ENCODE measurements at regions not wholly inside any gene's neighbourhood (a gene's known extent, or its start where the extent isn't known, plus 50 kb on each side); places are given as distances from the start of the nearest gene placed in this dataset.
A peak's percentile ranks its signal among the peaks of the same experiment; 100 is the strongest.

GRCh38 chr4:130510661-130511060, 1414.7 kb downstream of the C4orf33 start:
- DNase-seq: no peak
- in situ Hi-C loops (cut with HindIII; ENCODE audit: low pct_ligation_motif_present, low pct_unique_long_range_greater_than_20kb, low sequenced_read_pairs): no loop called here

- no peak for DNase-seq
- in situ Hi-C loops (cut with HindIII; ENCODE audit: low pct_ligation_motif_present, low pct_unique_long_range_greater_than_20kb, low sequenced_read_pairs): no loop called here
Observed at GRCh38 chr4:130511776-130512175, 1415.8 kb downstream of the C4orf33 start.

DNA sequence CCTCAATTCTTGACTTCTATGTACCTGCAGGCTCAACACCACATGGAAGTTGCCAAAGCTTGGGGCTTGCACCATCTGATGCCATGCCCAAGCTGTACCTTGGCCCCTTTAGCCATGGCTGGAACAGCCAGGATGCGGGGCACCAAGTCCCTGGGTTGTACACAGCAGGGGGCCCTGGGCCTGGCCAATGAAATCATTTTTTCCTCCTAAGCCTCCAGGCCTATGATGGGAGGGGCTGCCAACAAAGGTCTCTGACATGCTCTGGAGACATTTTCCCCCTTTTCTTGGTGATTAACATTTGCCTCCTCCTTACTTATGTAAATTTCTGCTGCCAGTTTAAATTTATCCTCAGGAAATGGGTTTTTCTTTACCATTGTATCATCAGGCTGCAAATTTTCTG, 1428.1 kb downstream of the C4orf33 start:
- DNase-seq: no peak
- in situ Hi-C loops (cut with HindIII; ENCODE audit: low pct_ligation_motif_present, low pct_unique_long_range_greater_than_20kb, low sequenced_read_pairs): no loop called here

DNA sequence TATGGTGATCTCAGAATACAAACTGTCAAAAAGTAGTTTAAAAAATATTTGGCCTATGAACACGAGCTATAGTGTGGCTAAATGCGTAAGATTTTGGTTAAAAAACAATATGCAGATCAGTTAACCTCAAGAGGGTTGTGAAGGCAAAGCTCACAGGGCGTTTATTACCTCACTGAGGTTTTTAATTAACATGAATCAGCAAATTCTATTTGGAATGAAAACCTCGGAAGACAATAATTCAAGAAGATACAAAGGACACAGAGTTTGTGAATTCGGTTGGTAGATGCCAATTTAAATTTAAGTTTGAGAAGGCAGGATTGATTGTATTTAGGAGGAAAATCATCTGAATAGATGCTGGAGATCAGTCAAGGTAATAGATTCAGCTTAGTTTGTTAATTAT, 1434.6 kb downstream of the C4orf33 start:
- in situ Hi-C loops (cut with HindIII; ENCODE audit: low pct_ligation_motif_present, low pct_unique_long_range_greater_than_20kb, low sequenced_read_pairs): no loop called here
- no peak for DNase-seq

- in situ Hi-C loops (cut with HindIII; ENCODE audit: low pct_ligation_motif_present, low pct_unique_long_range_greater_than_20kb, low sequenced_read_pairs): no loop called here
- DNase-seq: no peak
Observed at GRCh38 chr4:130534651-130535050, 1438.7 kb downstream of the C4orf33 start.

GRCh38 chr4:130542953-130543352, 1447.0 kb downstream of the C4orf33 start:
- no peak for DNase-seq
- in situ Hi-C loops (cut with HindIII; ENCODE audit: low pct_ligation_motif_present, low pct_unique_long_range_greater_than_20kb, low sequenced_read_pairs): no loop called here

DNA sequence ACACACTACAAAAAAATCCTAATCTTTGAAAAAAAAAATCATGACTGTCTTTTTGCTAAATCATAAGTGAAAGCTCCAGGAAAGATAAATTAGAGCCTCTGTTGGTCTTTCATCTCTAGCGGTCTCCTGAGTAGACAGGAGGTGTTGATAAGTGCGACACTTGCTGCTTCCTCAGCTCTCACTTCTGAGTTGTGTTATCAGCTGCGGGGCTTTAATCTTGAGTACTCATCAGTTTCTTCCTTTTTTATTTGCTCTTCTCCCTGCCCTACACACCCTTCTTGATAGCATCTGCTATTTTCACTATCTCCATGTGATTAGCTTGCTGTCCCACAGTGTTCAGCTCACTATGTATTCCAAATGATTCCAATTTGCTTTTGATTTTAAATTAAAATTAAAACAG, 1449.2 kb downstream of the C4orf33 start:
- in situ Hi-C loops (cut with HindIII; ENCODE audit: low pct_ligation_motif_present, low pct_unique_long_range_greater_than_20kb, low sequenced_read_pairs): no loop called here
- no peak for DNase-seq

- in situ Hi-C loops (cut with HindIII; ENCODE audit: low pct_ligation_motif_present, low pct_unique_long_range_greater_than_20kb, low sequenced_read_pairs): no loop called here
- no peak for DNase-seq
Observed at GRCh38 chr4:130545596-130545995, 1449.6 kb downstream of the C4orf33 start.

DNA sequence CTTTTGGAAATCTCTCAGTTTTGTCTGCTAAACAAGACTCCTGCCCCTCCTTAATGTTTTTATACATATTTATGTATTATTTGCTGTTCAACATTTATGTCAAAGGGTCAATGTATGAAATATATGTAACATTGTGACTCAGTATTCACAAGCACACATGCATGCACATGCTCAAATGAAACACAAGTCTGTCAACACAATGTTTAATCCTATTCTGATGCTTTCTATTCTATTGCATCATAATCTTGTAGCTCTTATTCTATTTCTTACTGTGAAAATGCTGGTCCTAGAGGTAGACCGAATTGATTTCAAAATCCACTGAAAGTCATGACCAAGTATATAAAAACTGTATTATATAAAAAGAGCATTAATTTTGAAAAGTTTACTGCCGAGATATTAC, 1463.3 kb downstream of the C4orf33 start:
- in situ Hi-C loops (cut with HindIII; ENCODE audit: low pct_ligation_motif_present, low pct_unique_long_range_greater_than_20kb, low sequenced_read_pairs): no loop called here
- DNase-seq: no peak

GRCh38 chr4:130563185-130563888, 1467.4 kb downstream of the C4orf33 start:
- DNase-seq: peak; percentile 72

GRCh38 chr4:130563889-130564418, 1468.0 kb downstream of the C4orf33 start:
- in situ Hi-C loops (cut with HindIII; ENCODE audit: low pct_ligation_motif_present, low pct_unique_long_range_greater_than_20kb, low sequenced_read_pairs): no loop called here
- no peak for DNase-seq

More at GRCh38 chr4:130563185-130563888, 1467.4 kb downstream of the C4orf33 start:
- in situ Hi-C loops (cut with HindIII; ENCODE audit: low pct_ligation_motif_present, low pct_unique_long_range_greater_than_20kb, low sequenced_read_pairs): no loop called here

DNA sequence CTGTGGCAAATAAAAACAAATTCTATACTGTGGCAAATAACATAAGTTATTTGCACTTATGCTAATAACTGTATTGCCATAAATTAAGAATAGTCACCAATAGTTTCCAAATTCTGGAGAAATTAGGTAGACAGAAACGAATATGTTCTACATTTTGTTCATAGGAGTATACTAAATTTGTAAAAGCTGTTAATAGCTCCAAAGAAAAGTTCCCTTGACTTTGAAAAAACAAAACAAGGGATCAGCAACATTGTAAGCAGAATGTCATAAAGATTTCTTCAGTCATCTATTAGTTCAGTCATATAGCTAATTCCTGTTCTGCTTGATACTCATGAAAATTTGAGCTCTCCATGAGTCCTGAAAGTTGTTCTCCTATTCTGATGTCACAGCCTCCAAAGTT, 1472.8 kb downstream of the C4orf33 start:
- in situ Hi-C loops (cut with HindIII; ENCODE audit: low pct_ligation_motif_present, low pct_unique_long_range_greater_than_20kb, low sequenced_read_pairs): no loop called here
- DNase-seq: no peak

GRCh38 chr4:130573742-130574141, 1477.8 kb downstream of the C4orf33 start:
- no peak for DNase-seq
- in situ Hi-C loops (cut with HindIII; ENCODE audit: low pct_ligation_motif_present, low pct_unique_long_range_greater_than_20kb, low sequenced_read_pairs): no loop called here

GRCh38 chr4:130574215-130574614, 1478.3 kb downstream of the C4orf33 start:
- in situ Hi-C loops (cut with HindIII; ENCODE audit: low pct_ligation_motif_present, low pct_unique_long_range_greater_than_20kb, low sequenced_read_pairs): no loop called here

GRCh38 chr4:130576218-130576617, 1480.3 kb downstream of the C4orf33 start:
- in situ Hi-C loops (cut with HindIII; ENCODE audit: low pct_ligation_motif_present, low pct_unique_long_range_greater_than_20kb, low sequenced_read_pairs): no loop called here
- no peak for DNase-seq

More at GRCh38 chr4:130574215-130574614, 1478.3 kb downstream of the C4orf33 start:
- no peak for DNase-seq

GRCh38 chr4:130591091-130591490, 1495.1 kb downstream of the C4orf33 start:
- in situ Hi-C loops (cut with HindIII; ENCODE audit: low pct_ligation_motif_present, low pct_unique_long_range_greater_than_20kb, low sequenced_read_pairs): no loop called here
- DNase-seq: no peak

- no peak for DNase-seq
- in situ Hi-C loops (cut with HindIII; ENCODE audit: low pct_ligation_motif_present, low pct_unique_long_range_greater_than_20kb, low sequenced_read_pairs): no loop called here
Observed at GRCh38 chr4:130600706-130601105, 1504.8 kb downstream of the C4orf33 start.

GRCh38 chr4:130603043-130603442, 1507.1 kb downstream of the C4orf33 start:
- in situ Hi-C loops (cut with HindIII; ENCODE audit: low pct_ligation_motif_present, low pct_unique_long_range_greater_than_20kb, low sequenced_read_pairs): no loop called here
- DNase-seq: no peak

DNA sequence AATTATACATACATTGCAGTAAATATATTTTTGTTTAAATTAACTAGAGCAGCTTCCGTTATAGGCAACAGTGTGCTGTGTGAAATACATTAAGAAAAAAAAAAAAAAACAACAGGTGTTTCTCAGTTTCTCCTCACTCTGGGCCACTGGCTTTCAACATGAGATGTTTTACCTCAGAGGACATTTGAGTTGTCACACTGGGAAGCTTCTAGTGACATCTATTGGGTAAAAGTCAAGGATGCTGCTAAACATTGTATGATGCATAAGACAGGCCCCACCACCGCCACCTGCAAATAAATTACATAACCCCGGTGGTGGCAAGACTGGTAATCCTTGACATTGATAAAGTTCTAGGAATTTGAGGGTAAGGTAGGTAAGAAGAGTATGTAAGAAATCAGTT, 1512.2 kb downstream of the C4orf33 start:
- in situ Hi-C loops (cut with HindIII; ENCODE audit: low pct_ligation_motif_present, low pct_unique_long_range_greater_than_20kb, low sequenced_read_pairs): no loop called here
- no peak for DNase-seq

DNA sequence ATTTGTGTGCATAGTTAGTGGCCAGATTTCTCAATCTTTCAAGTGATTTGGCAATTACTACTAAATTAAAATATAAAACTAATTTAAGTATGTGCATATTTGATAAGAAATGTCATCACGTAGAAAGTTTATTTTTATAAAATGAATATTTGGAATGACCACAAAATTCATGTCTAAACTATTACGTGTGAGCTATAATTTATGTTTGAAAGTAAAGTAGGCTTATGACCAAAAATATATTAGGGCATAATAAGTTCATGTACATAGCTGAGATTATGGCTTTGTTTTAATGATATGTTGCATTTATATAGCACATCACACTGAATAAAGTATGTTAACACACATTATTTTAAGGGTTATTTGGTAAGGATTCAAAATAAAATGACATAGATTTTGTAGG, 1532.6 kb downstream of the C4orf33 start:
- in situ Hi-C loops (cut with HindIII; ENCODE audit: low pct_ligation_motif_present, low pct_unique_long_range_greater_than_20kb, low sequenced_read_pairs): no loop called here
- DNase-seq: no peak
